ENCODE measurements at regions not wholly inside any gene's neighbourhood (a gene's known extent, or its start where the extent isn't known, plus 50 kb on each side); places are given as distances from the start of the nearest gene placed in this dataset.
"Not testable (repeated sequence)": the region's sequence is repeated elsewhere in the genome, so short reads cannot be mapped to it uniquely, and the experiment has no call there.

DNA sequence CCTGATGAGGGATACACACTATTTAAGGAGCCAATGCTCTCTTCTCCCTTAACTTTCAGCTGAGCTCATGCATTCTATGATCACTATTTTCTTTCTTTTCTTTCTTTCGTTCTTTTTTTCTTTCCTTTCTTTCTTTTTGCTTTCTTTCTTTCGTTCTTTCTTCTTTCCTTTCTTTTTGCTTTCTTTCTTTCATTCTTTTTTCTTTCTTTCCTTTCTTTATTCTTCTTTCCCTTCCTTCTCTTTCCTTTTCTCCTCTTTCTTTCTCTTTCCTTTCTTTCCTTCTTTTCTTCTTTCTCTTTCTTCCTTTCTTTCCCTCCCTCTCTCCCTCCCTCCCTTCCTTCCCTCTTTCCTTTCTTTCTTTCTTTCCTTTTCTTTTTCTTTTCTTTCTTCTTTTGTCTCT is 761.2 kb downstream of the SEMA5A start:
- no peak for DNase-seq (ENCODE audit: low spot score)

DNA sequence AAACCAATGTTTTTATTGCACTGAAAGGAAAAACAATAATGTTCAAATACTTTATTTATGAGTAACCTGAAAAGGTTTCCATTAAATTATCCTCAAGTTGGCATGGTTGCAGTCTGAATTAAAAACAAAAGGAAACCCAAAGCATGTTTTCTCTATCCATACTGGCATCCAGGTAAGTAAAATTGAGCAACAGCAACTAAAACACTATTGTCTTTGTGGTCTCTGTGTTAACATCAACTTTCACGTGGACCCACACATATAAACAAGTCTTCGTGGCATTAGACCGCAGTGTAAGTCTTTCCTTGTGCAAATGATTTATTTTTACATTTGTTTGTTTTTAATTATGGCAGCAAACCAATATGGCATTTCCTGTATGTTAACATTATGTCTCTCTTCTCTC is 757.6 kb downstream of the SEMA5A start:
- peak; percentile 87 for DNase-seq (ENCODE audit: low spot score)

DNA sequence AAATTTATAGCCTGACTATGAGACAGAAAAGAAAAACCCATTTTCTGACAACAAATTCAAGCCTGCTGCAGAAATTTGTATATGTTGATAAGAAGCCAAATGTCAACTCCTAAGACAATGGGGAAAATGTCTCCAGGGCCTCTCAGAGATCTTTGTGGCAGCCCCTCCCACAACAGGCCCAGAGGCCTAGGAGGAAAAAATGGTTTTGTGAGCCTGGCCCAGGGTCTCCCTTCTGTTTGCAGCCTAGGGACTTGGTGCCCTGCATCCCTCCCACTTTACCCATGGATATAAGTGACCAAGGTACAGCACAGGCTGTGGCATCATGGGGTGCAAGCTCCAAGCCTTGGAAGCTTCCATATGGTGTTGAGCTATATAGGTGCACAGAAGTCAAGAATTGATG is 740.2 kb downstream of the SEMA5A start:
- no peak for DNase-seq (ENCODE audit: low spot score)

GRCh38 chr5:8807636-8808035 is 738.2 kb downstream of the SEMA5A start:
- no peak for DNase-seq (ENCODE audit: low spot score)

GRCh38 chr5:8811581-8811980 is 734.3 kb downstream of the SEMA5A start:
- no peak for DNase-seq (ENCODE audit: low spot score)

DNA sequence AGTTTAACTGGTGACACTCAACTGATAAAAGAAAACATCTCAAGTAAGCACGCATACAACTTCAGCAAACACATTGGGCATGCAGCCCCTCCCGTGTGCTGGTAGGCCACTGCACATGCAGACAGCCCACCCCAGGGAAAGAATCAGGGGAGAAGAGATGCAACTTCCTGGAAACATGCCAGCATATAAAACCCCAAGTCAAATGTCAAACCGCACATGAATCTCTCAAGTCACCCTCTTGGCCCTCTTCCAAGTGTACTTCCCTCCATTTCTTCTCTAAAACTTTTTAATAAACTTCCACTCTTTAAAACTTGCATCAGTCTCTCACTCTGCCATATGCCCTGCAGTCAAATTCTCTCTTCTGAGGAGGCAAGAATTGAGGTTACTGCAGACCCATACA is 732.7 kb downstream of the SEMA5A start:
- no peak for DNase-seq (ENCODE audit: low spot score)

GRCh38 chr5:8814105-8814504 is 731.8 kb downstream of the SEMA5A start:
- no peak for DNase-seq (ENCODE audit: low spot score)

GRCh38 chr5:8824371-8824770 is 721.5 kb downstream of the SEMA5A start:
- DNase-seq (ENCODE audit: low spot score): no peak

DNA sequence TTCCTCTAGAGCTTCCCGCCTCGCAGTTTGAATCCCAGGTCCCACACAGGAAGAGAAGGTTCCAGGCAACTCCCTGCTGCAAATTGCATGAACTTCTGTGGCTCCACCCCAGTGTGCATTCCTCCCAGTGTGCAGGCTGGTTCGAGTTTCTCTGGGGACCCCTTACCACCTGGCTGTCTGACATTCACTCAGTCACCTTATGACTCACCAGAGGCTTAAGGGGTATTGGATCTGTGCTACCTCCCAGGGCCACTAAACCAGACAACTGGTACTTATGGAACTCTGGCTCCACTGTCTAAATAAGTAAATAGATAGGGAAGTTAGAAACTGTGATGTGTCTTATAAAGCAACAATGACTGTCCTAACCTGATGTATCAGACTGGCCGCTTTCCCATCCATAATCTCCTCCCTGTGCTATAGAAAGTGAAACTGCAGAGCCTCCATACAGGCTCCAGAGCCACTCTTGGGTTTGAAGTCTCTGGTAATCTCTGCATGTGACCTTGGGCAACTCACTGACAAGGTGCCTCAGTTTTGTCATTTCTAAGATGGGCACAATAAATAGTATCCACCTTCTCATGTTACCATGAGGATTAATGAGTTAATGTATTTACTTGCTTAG is 720.6 kb downstream of the SEMA5A start:
- DNase-seq (ENCODE audit: low spot score): peak; percentile 39

- no peak for DNase-seq (ENCODE audit: low spot score)
Observed at GRCh38 chr5:8826508-8826907, 719.4 kb downstream of the SEMA5A start.

GRCh38 chr5:8827696-8828095 is 718.2 kb downstream of the SEMA5A start:
- no peak for DNase-seq (ENCODE audit: low spot score)

DNA sequence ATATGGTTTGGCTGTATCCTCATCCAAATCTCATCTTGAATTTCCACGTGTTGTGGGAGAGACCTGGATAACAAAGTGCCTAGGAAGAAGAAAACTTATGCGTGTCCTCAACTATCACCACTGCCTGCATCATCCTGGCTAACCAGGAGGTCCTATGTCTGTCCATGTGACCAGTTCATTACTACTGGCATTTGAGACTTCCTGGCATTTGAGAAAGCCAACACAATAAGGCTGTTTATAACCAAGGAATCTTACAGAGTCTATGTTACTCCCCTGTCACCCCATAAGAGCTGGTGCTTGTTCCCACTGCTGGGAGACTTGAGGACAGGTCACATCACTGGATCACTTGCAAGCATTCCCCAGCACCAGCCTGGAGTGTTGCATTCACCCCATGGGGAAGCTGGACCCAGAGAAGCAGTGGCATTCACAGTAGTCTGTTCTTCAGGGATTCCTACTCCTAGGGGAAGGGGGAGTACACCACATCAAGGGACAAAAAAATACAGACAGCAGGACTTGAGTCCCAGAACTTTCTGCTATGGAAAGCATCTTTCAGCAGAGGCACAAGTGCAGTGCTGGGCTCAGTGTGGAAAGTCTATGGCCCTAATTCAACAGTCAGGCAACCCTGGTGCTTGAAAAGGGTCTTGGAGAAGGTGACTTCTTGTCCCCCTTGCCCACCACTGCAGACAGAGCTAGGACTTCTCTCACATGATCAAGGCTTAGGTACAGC is 717.1 kb downstream of the SEMA5A start:
- no peak for DNase-seq (ENCODE audit: low spot score)

GRCh38 chr5:8829323-8830029 is 716.4 kb downstream of the SEMA5A start:
- peak; percentile 97 for DNase-seq (ENCODE audit: low spot score)

DNA sequence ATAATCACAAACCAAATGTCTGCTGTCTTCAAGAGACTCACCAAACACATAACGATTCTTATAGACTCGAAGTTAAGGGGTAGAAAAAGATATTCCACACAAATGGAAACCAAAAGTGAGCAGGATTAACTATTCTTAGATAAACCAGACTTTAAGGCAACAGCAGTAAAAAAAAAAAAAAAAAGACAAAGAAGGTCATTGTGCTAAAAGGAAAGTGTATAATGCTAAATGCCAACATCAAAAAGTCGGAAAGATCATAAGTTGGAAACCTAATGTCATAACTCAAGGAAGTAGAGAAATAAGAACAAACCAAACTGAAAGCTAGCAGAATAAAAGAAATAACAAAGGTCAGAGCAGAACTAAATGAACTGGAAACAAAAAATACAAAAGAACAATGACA is 714.6 kb downstream of the SEMA5A start:
- no peak for DNase-seq (ENCODE audit: low spot score)

GRCh38 chr5:8831854-8832253 is 714.0 kb downstream of the SEMA5A start:
- DNase-seq (ENCODE audit: low spot score): no peak

DNA sequence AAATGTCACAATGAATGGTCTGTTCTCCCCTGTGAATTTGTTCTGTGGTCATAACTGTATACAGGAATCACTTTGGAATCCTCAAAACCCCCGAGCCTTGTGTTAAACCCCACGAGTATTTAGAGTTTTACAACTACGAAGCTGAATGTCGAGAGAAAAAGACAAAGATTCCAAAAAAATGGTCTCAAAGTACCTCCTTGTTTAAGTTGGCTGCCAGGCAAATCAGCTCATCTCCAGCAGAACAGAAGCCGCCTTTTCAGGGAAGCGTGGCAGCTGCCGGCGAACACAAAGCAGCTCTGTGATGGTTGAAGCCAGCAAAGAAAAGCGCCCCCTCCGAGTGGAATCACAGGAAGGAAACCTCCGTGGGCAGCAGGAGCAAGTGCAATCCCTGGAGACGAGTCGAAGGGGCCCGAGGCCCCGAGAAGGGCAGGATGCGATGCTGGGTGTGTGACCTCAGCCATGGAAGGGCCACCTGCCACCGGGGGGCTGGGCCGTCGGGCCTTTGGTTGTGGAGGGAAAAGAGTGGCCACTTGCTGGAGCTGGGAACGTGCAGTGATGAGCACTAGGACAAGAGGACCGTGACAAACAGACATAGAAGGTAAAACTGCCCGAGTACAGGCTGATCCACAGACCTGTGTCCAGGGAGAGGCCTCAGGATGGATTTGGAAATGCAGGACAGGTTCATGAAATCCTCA is 706.4 kb downstream of the SEMA5A start:
- no peak for DNase-seq (ENCODE audit: low spot score)

- DNase-seq (ENCODE audit: low spot score): no peak
Observed at GRCh38 chr5:8840237-8840636, 705.6 kb downstream of the SEMA5A start.

- not testable (repeated sequence) for DNase-seq (ENCODE audit: low spot score)
Observed at GRCh38 chr5:8840746-8841145, 705.1 kb downstream of the SEMA5A start.

GRCh38 chr5:8842971-8843551 is 702.8 kb downstream of the SEMA5A start:
- peak; percentile 62 for DNase-seq (ENCODE audit: low spot score)

DNA sequence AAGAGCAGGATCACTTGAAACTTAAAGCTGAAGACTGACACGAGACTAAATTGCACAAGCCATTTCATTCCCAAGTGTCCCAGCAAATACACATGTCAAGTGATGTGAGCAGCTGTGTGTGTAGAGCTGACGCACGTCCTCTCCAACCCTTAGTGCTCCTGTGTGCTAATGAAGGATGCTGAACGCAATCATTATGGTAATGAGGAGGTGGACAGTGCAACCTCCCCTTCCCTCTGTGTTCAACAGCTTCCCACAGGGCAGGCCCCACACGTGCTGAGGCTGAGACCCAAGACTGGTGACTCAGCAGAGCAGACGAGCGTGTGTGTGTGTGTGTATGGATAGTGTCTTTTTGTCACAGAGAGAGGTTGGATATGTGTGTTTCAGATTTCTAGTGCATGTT is 702.1 kb downstream of the SEMA5A start:
- DNase-seq (ENCODE audit: low spot score): peak; percentile 40

DNA sequence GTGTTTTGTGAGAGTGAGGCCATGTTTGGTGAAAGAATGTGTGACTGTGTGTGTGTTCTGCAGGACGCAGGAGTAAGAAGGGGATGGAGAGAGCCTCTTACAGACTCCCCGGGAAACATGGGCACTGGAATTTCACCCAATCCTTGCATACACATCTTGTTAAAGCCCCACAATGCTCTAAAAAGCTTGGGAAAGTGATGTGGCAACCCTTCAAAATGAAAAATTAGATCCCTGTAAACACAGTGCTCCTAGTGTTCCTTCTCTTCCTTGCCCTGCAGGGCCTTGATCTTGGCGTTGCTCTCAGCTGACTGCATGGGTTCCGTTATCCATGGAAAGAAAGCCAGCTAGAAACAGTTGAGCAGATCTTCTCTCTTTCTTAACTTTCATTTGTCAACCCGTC is 701.7 kb downstream of the SEMA5A start:
- DNase-seq (ENCODE audit: low spot score): no peak

DNA sequence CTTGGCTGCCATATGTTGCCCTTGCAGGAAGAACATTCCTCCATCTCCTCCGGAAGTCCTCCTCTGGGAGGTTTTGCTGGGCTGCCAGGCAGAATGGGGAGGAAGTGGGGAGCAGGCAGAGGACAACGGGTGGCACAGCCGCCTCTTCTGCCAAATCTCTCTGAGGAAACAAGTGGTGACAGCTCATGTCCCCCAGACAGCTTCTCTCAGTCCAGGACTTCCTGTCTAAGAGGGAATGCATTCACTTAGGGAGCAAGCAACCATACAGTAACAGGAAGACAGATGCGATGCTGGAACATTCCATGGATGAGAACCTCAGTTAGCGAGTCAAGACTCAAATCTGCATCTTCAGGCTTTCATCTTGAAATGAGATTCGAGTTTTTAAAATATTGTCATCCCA is 701.0 kb downstream of the SEMA5A start:
- no peak for DNase-seq (ENCODE audit: low spot score)

All from H4 (cell line).